ENCODE measurements at regions not wholly inside any gene's neighbourhood (a gene's known extent, or its start where the extent isn't known, plus 50 kb on each side); places are given as distances from the start of the nearest gene placed in this dataset.

DNA sequence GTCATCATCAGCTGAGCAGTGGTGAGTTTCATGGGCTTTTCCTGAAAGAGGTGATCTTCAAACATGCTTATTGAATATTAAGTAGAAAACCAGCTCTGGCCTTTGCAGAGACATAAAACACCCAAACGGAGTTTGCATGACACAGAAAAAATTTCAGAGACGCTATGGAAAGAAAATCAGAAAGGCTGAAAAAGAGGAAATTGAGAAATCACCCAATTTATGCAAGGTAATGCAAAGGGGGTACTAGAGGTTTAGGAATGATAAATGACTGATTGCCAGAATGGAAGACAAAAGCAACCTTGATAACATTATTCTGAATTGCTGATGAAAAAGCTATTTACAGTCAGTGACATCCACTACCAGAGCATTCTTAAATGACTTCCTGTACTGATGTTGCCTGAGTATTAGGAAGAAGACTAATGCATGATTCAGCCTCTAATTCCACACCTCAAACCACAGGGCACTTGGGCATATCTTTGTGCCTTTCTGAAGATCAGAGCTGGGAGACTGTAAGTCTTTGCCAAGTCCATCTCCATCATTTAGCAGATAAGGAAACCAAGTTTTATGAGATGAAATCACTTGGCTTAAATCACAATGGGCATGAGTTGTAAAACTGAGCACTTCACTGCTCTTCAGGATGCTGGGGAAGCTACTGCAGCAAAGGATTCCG, 565.7 kb downstream of the PPARGC1A start:
- H3K4ac ChIP-seq (ENCODE audit: low read depth, low read length) = no peak overlapping the region
- H3K18ac ChIP-seq (ENCODE audit: insufficient read length, low read depth, low read length) = no peak overlapping the region
- H3K4me2 ChIP-seq (ENCODE audit: insufficient read depth, insufficient read length, low read length) = no peak overlapping the region
- no CpG with 5 or more reads among the region's 3 CpGs for WGBS (ENCODE audit: extremely low coverage, insufficient read length, low lambda C conversion rate)
- no peak overlapping the region for H3K9ac ChIP-seq (ENCODE audit: extremely low read depth, insufficient read length, low read length)
- H3K56ac ChIP-seq (ENCODE audit: insufficient read length, low read depth, low read length) = no peak overlapping the region
- no peak overlapping the region for H3K27ac ChIP-seq (ENCODE audit: insufficient read length, low read depth, low read length)
- H3K27me3 ChIP-seq (ENCODE audit: insufficient read depth, low read length) = no peaks in the 10 kb centered on the region
- no peak overlapping the region for H2BK15ac ChIP-seq (ENCODE audit: low read depth, low read length)
- H4K5ac ChIP-seq (ENCODE audit: insufficient read length, low read depth, low read length) = no peak overlapping the region
- H3K14ac ChIP-seq (ENCODE audit: insufficient read depth, low read length) = no peak overlapping the region
- H2BK120ac ChIP-seq (ENCODE audit: low read depth, low read length, poor library complexity, severe bottlenecking) = no peak overlapping the region
- H3K79me1 ChIP-seq (ENCODE audit: insufficient read depth, low read depth, low read length, poor library complexity, severe bottlenecking) = no peaks in the 10 kb centered on the region
- Mint-ChIP-seq H3K9me3 (no peaks in the 10 kb centered on the region), H3K27ac (peak overlapping the region in 1 of 3 experiments; percentile 17; a peak in 1 of 7 replicates), H3K4me3 (no peak overlapping the region), H3K4me1 (peaks cover 0 to 2% of the 10 kb centered on the region in 2 experiments; a peak in 2 of 4 replicates), H3K27me3 (ENCODE audit: low read depth) (no peaks in the 10 kb centered on the region), H3K36me3 (ENCODE audit: insufficient read depth in 1 of 3, low read depth in 3 of 3) (no peaks in the 10 kb centered on the region)
- no peak overlapping the region for H2AK5ac ChIP-seq (ENCODE audit: insufficient read length, low read length)
- H2BK20ac ChIP-seq (ENCODE audit: low read depth, low read length, poor library complexity, severe bottlenecking) = no peak overlapping the region
- no peak overlapping the region for H4K91ac ChIP-seq (ENCODE audit: insufficient read length, low read depth, low read length)
- DNase-seq = no peak
- no peak overlapping the region for H3T11ph ChIP-seq (ENCODE audit: low read length)
- no peak overlapping the region for H2AFZ ChIP-seq (ENCODE audit: low read length)
- H3K9me3 ChIP-seq (ENCODE audit: control insufficient read depth, low read depth, low read length) = no peaks in the 10 kb centered on the region
- no peak overlapping the region for H2BK5ac ChIP-seq (ENCODE audit: insufficient read length, low read length)
- no peak for TF ChIP-seq CTCF (conservative IDR thresholded peaks at IDR 0.05)
- no peaks in the 10 kb centered on the region for H3K79me2 ChIP-seq (ENCODE audit: insufficient read depth, low read length)
- no peak overlapping the region for H3K23ac ChIP-seq (ENCODE audit: insufficient read length, low read depth, low read length)
- no peak overlapping the region for H2BK12ac ChIP-seq (ENCODE audit: insufficient read length, low read depth, low read length)
- H4K20me1 ChIP-seq (ENCODE audit: control insufficient read depth, insufficient read depth, insufficient read length) = no peaks in the 10 kb centered on the region
- H3K23me2 ChIP-seq (ENCODE audit: insufficient read length, low read depth, low read length, poor library complexity, severe bottlenecking) = no peaks in the 10 kb centered on the region
- H3K4me1 ChIP-seq (ENCODE audit: insufficient read depth, low read length) = no peaks in the 10 kb centered on the region; the same call in 1 of the 2 replicates
- H4K8ac ChIP-seq (replicated peaks; ENCODE audit: insufficient read length, low read depth, low read length) = no peak overlapping the region
